Erythroblast (primary cell): ENCODE measurements at regions not wholly inside any gene's neighbourhood (a gene's known extent, or its start where the extent isn't known, plus 50 kb on each side); places are given as distances from the start of the nearest gene placed in this dataset.

ENCODE experiments used
- GATA1 ChIP-seq: IDR thresholded peaks from 2 replicates; pipeline ENCODE4 v1.6.1; 2011; ENCODE audit warnings: low read depth, mild to moderate bottlenecking, control low read depth, low read length, moderate library complexity
- POLR2A ChIP-seq: IDR thresholded peaks from 2 replicates; pipeline ENCODE4 v1.6.1; 2011; ENCODE audit warnings: mild to moderate bottlenecking, low read length

GRCh38 chr12:23005387-23005786 is 380.4 kb downstream of the ETNK1 start:
- TF ChIP-seq POLR2A, result no peak
- no peak for TF ChIP-seq GATA1
